Caco-2 (cell line): ENCODE measurements at regions not wholly inside any gene's neighbourhood (a gene's known extent, or its start where the extent isn't known, plus 50 kb on each side); places are given as distances from the start of the nearest gene placed in this dataset.

Source experiments
- BruUV-seq: library from RNA; stranded (reverse); fragments of 400-500 nt; replicated peaks from 2 replicates; lab custom pipeline; 2021; lab: Mats Ljungman, UMichigan
- CTCF ChIA-PET: fragments of 300-600 bp; sonication (Branson Sonifier 250); formaldehyde crosslinking; loops from one replicate; lab custom pipeline; 2022; ENCODE audit warnings: antibody characterized with exemption; lab: Charles Lee
- POLR2A ChIA-PET: fragments of 300-600 bp; sonication (Branson Sonifier 250); formaldehyde crosslinking; loops from one replicate; lab custom pipeline; 2022; ENCODE audit warnings: antibody characterized with exemption; lab: Charles Lee
- DNase-seq, 2 experiments: peaks; one replicate each; pipeline versions ENCODE4 v3.0.0 to v3.0.0-alpha.2; 2020 to 2022
- H3K27me3 ChIP-seq: replicated peaks from 2 replicates; pipeline ENCODE4 v1.6.0; 2011; ENCODE audit warnings: low read length; ENCODE audit not compliant: control insufficient read depth, insufficient read depth
- H3K36me3 ChIP-seq: 2 replicates; pipeline ENCODE4 v1.5.1; 2011; ENCODE audit warnings: low read length; ENCODE audit not compliant: control insufficient read depth, insufficient read depth
- H3K4me1 ChIP-seq: fragments of 250-450 bp; sonication (Bioruptor Pico); 2 replicates; pipeline ENCODE4 v1.5.1; 2020; ENCODE audit warnings: mild to moderate bottlenecking
- H3K4me3 ChIP-seq: 2 replicates; pipeline ENCODE4 v1.5.1; 2011; ENCODE audit warnings: low read depth, mild to moderate bottlenecking, control low read depth, low read length
- H3K9me3 ChIP-seq: fragments of 250-450 bp; sonication (Bioruptor Pico); 2 replicates; pipeline ENCODE4 v1.5.1; 2020; ENCODE audit warnings: mild to moderate bottlenecking, moderate library complexity
- H3K27ac Mint-ChIP-seq: one replicate; pipeline ENCODE4 v1.8.0; 2022; ENCODE audit warnings: mixed read lengths; ENCODE audit not compliant: unreplicated experiment
- H3K27me3 Mint-ChIP-seq: one replicate; pipeline ENCODE4 v1.8.0; 2022; ENCODE audit warnings: mixed read lengths; ENCODE audit not compliant: insufficient read depth, unreplicated experiment
- H3K36me3 Mint-ChIP-seq: one replicate; pipeline ENCODE4 v1.8.0; 2022; ENCODE audit warnings: mild to moderate bottlenecking, mixed read lengths; ENCODE audit not compliant: insufficient read depth, unreplicated experiment
- H3K4me1 Mint-ChIP-seq: one replicate; pipeline ENCODE4 v1.8.0; 2022; ENCODE audit warnings: low read depth, mixed read lengths; ENCODE audit not compliant: unreplicated experiment
- H3K4me3 Mint-ChIP-seq: one replicate; pipeline ENCODE4 v1.8.0; 2022; ENCODE audit warnings: mild to moderate bottlenecking, moderate library complexity, mixed read lengths; ENCODE audit not compliant: unreplicated experiment
- H3K9me3 Mint-ChIP-seq: one replicate; pipeline ENCODE4 v1.8.0; 2022; ENCODE audit warnings: mixed read lengths; ENCODE audit not compliant: unreplicated experiment
- intact Hi-C: fragments of 100-400 bp; cut with micrococcal nuclease; formaldehyde crosslinking; loops from one replicate; pipeline ENCODE4 v1.10.0; 2022; ENCODE audit not compliant: unreplicated experiment
- TF ChIP-seq, protein P1 (sequence below), 2 experiments: fragments of 200-600 bp in 1 of 2; IDR thresholded peaks; 1 replicate in 1 of 2; 2 replicates in 1 of 2; pipeline versions ENCODE4 v1.5.1 to v1.8.0; 2011 to 2022; ENCODE audit warnings: antibody characterized with exemption in 1 of 2, control low read depth in 1 of 2, inconsistent platforms in 1 of 2, low read depth in 1 of 2, low read length in 1 of 2, mild to moderate bottlenecking in 1 of 2, moderate library complexity in 1 of 2; ENCODE audit not compliant: insufficient read depth in 1 of 2, severe bottlenecking in 1 of 2, unreplicated experiment in 1 of 2

- H3K9me3 ChIP-seq: no peaks in the 10 kb centered on the region
- H3K27me3 ChIP-seq: no peaks in the 10 kb centered on the region
- Mint-ChIP-seq H3K4me3 (no peak overlapping the region), H3K9me3 (peaks cover 25% of the 10 kb centered on the region), H3K36me3 (no peaks in the 10 kb centered on the region), H3K4me1 (no peaks in the 10 kb centered on the region), H3K27me3 (no peaks in the 10 kb centered on the region), H3K27ac (no peak overlapping the region)
- intact Hi-C loops: no loop called here
- TF ChIP-seq, protein P1, sequence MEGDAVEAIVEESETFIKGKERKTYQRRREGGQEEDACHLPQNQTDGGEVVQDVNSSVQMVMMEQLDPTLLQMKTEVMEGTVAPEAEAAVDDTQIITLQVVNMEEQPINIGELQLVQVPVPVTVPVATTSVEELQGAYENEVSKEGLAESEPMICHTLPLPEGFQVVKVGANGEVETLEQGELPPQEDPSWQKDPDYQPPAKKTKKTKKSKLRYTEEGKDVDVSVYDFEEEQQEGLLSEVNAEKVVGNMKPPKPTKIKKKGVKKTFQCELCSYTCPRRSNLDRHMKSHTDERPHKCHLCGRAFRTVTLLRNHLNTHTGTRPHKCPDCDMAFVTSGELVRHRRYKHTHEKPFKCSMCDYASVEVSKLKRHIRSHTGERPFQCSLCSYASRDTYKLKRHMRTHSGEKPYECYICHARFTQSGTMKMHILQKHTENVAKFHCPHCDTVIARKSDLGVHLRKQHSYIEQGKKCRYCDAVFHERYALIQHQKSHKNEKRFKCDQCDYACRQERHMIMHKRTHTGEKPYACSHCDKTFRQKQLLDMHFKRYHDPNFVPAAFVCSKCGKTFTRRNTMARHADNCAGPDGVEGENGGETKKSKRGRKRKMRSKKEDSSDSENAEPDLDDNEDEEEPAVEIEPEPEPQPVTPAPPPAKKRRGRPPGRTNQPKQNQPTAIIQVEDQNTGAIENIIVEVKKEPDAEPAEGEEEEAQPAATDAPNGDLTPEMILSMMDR (IDR thresholded peaks at IDR 0.05; ENCODE audit: insufficient read depth in 1 of 2, low read depth in 1 of 2, low read length in 1 of 2, severe bottlenecking in 1 of 2, unreplicated experiment in 1 of 2): no peak
- H3K4me3 ChIP-seq: no peak overlapping the region
- H3K4me1 ChIP-seq: no peaks in the 10 kb centered on the region
- H3K36me3 ChIP-seq: no peaks in the 10 kb centered on the region
- ChIA-PET POLR2A (no interaction called here), CTCF (no interaction called here)
- BruUV-seq: no TSS peak
- no peak for DNase-seq
Observed at GRCh38 chr22:48237466-48238283, 1475.2 kb downstream of the TBC1D22A start.

- no TSS peak for BruUV-seq
- POLR2A ChIA-PET: no interaction called here
- CTCF ChIA-PET: no interaction called here
- TF ChIP-seq, protein P1 (IDR thresholded peaks at IDR 0.05; ENCODE audit: insufficient read depth in 1 of 2, low read depth in 1 of 2, low read length in 1 of 2, severe bottlenecking in 1 of 2, unreplicated experiment in 1 of 2): no peak
- no peaks in the 10 kb centered on the region for H3K27me3 Mint-ChIP-seq
- H3K4me1 Mint-ChIP-seq: no peaks in the 10 kb centered on the region
- H3K4me3 Mint-ChIP-seq: no peak overlapping the region
- Histone ChIP-seq H3K36me3 (no peaks in the 10 kb centered on the region), H3K4me3 (no peak overlapping the region), H3K9me3 (no peaks in the 10 kb centered on the region), H3K4me1 (no peaks in the 10 kb centered on the region), H3K27me3 (no peaks in the 10 kb centered on the region)
- H3K9me3 Mint-ChIP-seq: peaks cover 36% of the 10 kb centered on the region
- no peak overlapping the region for H3K27ac Mint-ChIP-seq
- intact Hi-C loops: no loop called here
- H3K36me3 Mint-ChIP-seq: no peaks in the 10 kb centered on the region
- DNase-seq: no peak
Observed at GRCh38 chr22:48236261-48236660, 1473.8 kb downstream of the TBC1D22A start.

DNA sequence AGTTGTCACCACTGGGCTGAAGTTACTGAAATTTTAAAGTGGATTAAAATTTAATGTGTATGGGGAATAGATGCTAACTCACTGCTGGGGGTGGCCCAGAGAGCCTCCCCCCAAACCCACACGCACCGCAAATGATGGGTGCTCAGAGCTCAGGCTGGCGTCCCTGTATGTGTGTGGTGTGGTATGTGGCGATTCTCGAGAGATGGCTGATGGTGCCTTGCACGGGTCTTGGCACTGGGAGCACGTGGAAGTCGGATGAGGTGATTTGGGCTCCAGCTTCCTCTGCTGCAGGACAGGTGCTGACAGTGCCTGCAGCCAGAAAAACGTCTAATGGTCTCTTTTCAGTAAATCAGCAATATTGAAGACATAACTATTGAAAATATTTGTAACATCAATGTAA lies 1473.3 kb downstream of the TBC1D22A start:
- intact Hi-C loops: no loop called here
- H3K27ac Mint-ChIP-seq: no peak overlapping the region
- no peaks in the 10 kb centered on the region for H3K9me3 ChIP-seq
- no peak overlapping the region for H3K4me3 ChIP-seq
- no peaks in the 10 kb centered on the region for H3K27me3 Mint-ChIP-seq
- no peaks in the 10 kb centered on the region for H3K4me1 ChIP-seq
- no peaks in the 10 kb centered on the region for H3K4me1 Mint-ChIP-seq
- ChIA-PET CTCF (no interaction called here), POLR2A (no interaction called here)
- DNase-seq: no peak
- no TSS peak for BruUV-seq
- TF ChIP-seq, protein P1 (IDR thresholded peaks at IDR 0.05; ENCODE audit: insufficient read depth in 1 of 2, low read depth in 1 of 2, low read length in 1 of 2, severe bottlenecking in 1 of 2, unreplicated experiment in 1 of 2): no peak
- peaks cover 36% of the 10 kb centered on the region for H3K9me3 Mint-ChIP-seq
- H3K27me3 ChIP-seq: no peaks in the 10 kb centered on the region
- no peak overlapping the region for H3K4me3 Mint-ChIP-seq
- H3K36me3 ChIP-seq: no peaks in the 10 kb centered on the region
- no peaks in the 10 kb centered on the region for H3K36me3 Mint-ChIP-seq
